Gastroesophageal sphincter (tissue), 4 donors: ENCODE measurements at regions not wholly inside any gene's neighbourhood (a gene's known extent, or its start where the extent isn't known, plus 50 kb on each side); places are given as distances from the start of the nearest gene placed in this dataset.

ENCODE experiments used
- ATAC-seq: fragments of 150-250 bp; one replicate; pipeline ENCODE4 v1.9.1; 2016; ENCODE audit warnings: mild to moderate bottlenecking, moderate library complexity
- H3K27ac ChIP-seq, 4 donors: fragments of 200-600 bp; sonication (generic) in 3 of 4; 1 replicate in 3 of 4; 2 replicates in 1 of 4; pipeline ENCODE4 v1.5.1; 2016 to 2019
- H3K27me3 ChIP-seq: fragments of 200-600 bp; sonication (generic); one replicate; pipeline ENCODE4 v1.5.1; 2019
- H3K36me3 ChIP-seq, 2 donors: fragments of 200-600 bp; sonication (generic); one replicate each; pipeline ENCODE4 v1.5.1; 2019; ENCODE audit warnings: control low read depth in 1 of 2
- H3K4me1 ChIP-seq, 3 donors: fragments of 200-600 bp; sonication (generic); 1 replicate in 2 of 3; 2 replicates in 1 of 3; pipeline ENCODE4 v1.5.1; 2016 to 2019; ENCODE audit warnings: control low read depth in 2 of 3
- H3K4me3 ChIP-seq, 2 donors: fragments of 200-600 bp; sonication (generic); one replicate each; pipeline ENCODE4 v1.5.1; 2019; ENCODE audit warnings: mild to moderate bottlenecking in 1 of 2, moderate library complexity in 1 of 2
- H3K9me3 ChIP-seq, 3 donors: fragments of 200-600 bp; sonication (generic); one replicate each; pipeline ENCODE4 v1.5.1; 2017 to 2019; ENCODE audit warnings: control low read depth in 2 of 3
- EP300 ChIP-seq: sonication (generic); formaldehyde crosslinking; IDR thresholded peaks from one replicate; pipeline ENCODE4 v1.6.1; 2017; ENCODE audit warnings: antibody characterized with exemption, mild to moderate bottlenecking
- POLR2A ChIP-seq, 2 donors: fragments of 450-650 bp; IDR thresholded peaks; one replicate each; pipeline ENCODE4 v1.6.1; 2017; ENCODE audit warnings: antibody characterized with exemption in 2 of 2, mild to moderate bottlenecking in 2 of 2, moderate library complexity in 1 of 2
- POLR2AphosphoS5 ChIP-seq: sonication (generic); formaldehyde crosslinking; IDR thresholded peaks from one replicate; pipeline ENCODE4 v1.6.1; 2017; ENCODE audit warnings: antibody characterized with exemption
- WGBS, 2 donors: methylation state at CpG; one replicate each; pipeline ENCODE4 v1.1.5; 2018; ENCODE audit warnings: low coverage in 1 of 2; 5-methylcytosine and 5-hydroxymethylcytosine counted together
- TF ChIP-seq, protein P1 (sequence below), 4 experiments: fragments of 200-600 bp in 2 of 4; fragments of 450-650 bp in 2 of 4; sonication (generic) in 1 of 4; IDR thresholded peaks; one replicate each; pipeline ENCODE4 v1.5.1; 2017 to 2019; ENCODE audit warnings: antibody characterized with exemption in 4 of 4, mild to moderate bottlenecking in 2 of 4, moderate library complexity in 2 of 4

DNA sequence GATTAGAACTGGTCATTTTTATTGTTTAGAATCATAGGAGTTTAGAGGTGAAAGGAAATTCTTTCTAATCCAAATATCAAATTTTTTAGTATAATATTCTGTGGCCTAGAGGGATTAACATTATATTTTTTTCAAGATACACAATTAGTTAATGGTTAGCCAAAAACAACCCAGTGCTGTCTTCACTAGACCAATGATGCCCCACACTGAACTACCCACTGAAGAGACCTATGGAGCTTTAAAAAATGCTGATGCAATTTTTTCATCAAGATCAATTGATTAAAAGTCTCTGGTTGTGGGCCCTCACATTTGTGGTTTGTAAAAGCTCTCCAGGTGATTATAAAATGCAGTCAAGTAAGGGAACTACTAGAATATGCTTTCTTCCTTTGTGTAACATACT, 274.1 kb upstream of the C9orf72 start:
- Histone ChIP-seq H3K4me1 (no peaks in the 10 kb centered on the region), H3K4me3 (no peak overlapping the region), H3K36me3 (no peaks in the 10 kb centered on the region), H3K27ac (no peak overlapping the region), H3K27me3 (no peaks in the 10 kb centered on the region), H3K9me3 (no peaks in the 10 kb centered on the region)
- TF ChIP-seq POLR2AphosphoS5 (no peak), POLR2A (IDR thresholded peaks at IDR 0.05) (no peak), EP300 (no peak)
- TF ChIP-seq, protein P1, sequence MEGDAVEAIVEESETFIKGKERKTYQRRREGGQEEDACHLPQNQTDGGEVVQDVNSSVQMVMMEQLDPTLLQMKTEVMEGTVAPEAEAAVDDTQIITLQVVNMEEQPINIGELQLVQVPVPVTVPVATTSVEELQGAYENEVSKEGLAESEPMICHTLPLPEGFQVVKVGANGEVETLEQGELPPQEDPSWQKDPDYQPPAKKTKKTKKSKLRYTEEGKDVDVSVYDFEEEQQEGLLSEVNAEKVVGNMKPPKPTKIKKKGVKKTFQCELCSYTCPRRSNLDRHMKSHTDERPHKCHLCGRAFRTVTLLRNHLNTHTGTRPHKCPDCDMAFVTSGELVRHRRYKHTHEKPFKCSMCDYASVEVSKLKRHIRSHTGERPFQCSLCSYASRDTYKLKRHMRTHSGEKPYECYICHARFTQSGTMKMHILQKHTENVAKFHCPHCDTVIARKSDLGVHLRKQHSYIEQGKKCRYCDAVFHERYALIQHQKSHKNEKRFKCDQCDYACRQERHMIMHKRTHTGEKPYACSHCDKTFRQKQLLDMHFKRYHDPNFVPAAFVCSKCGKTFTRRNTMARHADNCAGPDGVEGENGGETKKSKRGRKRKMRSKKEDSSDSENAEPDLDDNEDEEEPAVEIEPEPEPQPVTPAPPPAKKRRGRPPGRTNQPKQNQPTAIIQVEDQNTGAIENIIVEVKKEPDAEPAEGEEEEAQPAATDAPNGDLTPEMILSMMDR (IDR thresholded peaks at IDR 0.05): no peak
- ATAC-seq: no peak

- Histone ChIP-seq H3K9me3 (no peaks in the 10 kb centered on the region), H3K4me3 (no peak overlapping the region), H3K27ac (no peak overlapping the region), H3K27me3 (no peaks in the 10 kb centered on the region), H3K36me3 (no peaks in the 10 kb centered on the region), H3K4me1 (no peaks in the 10 kb centered on the region)
- TF ChIP-seq POLR2A (IDR thresholded peaks at IDR 0.05): no peak
- no peak for TF ChIP-seq POLR2AphosphoS5
- no peak for TF ChIP-seq EP300
- TF ChIP-seq, protein P1 (IDR thresholded peaks at IDR 0.05): no peak
- 83 to 100% methylated on average over 1 of the region's 1 CpG for WGBS, 2 donors
- ATAC-seq: no peak
These were observed 274.5 kb upstream of the C9orf72 start for GRCh38 chr9:27847818-27848217.

DNA sequence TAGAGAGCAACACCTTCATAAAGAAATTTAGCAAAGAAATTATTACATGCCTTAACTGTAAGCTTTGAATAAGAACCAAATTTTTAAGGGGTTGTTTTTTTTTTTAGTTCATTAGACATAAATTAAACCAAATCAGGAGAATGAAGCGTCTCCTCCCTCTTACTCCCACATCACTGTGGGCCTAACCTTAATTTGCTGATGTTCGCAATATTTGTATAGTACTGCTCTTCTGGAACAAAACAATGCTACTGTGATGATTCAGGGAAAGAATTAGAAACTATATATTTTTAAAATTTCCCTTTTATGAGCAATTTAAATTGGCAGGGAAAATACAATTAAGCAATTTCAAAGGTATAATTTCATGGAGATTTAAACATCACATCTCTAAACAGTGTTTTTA, 275.0 kb upstream of the C9orf72 start:
- no peaks in the 10 kb centered on the region for H3K27me3 ChIP-seq
- no peaks in the 10 kb centered on the region for H3K9me3 ChIP-seq
- ATAC-seq: no peak
- WGBS, 2 donors: 88 to 89% methylated on average over 2 of the region's 2 CpGs
- H3K36me3 ChIP-seq: no peaks in the 10 kb centered on the region
- TF ChIP-seq, protein P1 (IDR thresholded peaks at IDR 0.05): no peak
- TF ChIP-seq EP300 (no peak), POLR2AphosphoS5 (no peak), POLR2A (IDR thresholded peaks at IDR 0.05) (no peak)
- no peaks in the 10 kb centered on the region for H3K4me1 ChIP-seq
- no peak overlapping the region for H3K27ac ChIP-seq
- no peak overlapping the region for H3K4me3 ChIP-seq

GRCh38 chr9:27851858-27852257, 278.6 kb upstream of the C9orf72 start:
- Histone ChIP-seq H3K36me3 (no peaks in the 10 kb centered on the region), H3K9me3 (no peaks in the 10 kb centered on the region), H3K27me3 (no peaks in the 10 kb centered on the region), H3K4me1 (no peaks in the 10 kb centered on the region), H3K27ac (no peak overlapping the region), H3K4me3 (no peak overlapping the region)
- ATAC-seq: no peak
- TF ChIP-seq, protein P1 (IDR thresholded peaks at IDR 0.05): no peak
- TF ChIP-seq POLR2AphosphoS5: no peak
- 57 to 100% methylated on average over 1 of the region's 1 CpG for WGBS, 2 donors

DNA sequence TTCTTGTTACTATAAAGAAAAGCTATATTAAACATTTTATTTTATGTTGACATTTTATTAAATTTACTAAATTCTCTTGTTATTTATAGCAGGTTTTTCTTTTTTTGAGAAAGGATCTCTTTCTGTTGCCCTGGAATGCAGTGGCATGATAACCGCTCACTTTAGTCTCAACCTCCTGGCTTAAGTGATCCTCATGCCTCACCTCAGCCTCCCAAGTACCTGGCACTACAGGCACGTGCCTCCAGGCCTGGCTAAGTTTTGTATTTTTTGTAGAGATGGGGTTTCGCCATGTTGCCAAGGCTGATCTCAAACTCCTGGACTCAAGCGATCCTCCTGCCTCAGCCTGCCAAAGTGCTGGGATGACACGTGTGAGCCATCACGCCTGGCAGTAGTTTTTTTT, 280.2 kb upstream of the C9orf72 start:
- Histone ChIP-seq H3K4me1 (no peaks in the 10 kb centered on the region), H3K9me3 (no peaks in the 10 kb centered on the region), H3K27me3 (no peaks in the 10 kb centered on the region), H3K4me3 (no peak overlapping the region), H3K27ac (no peak overlapping the region), H3K36me3 (no peaks in the 10 kb centered on the region)
- TF ChIP-seq EP300: no peak
- TF ChIP-seq POLR2AphosphoS5: no peak
- no peak for TF ChIP-seq POLR2A (IDR thresholded peaks at IDR 0.05)
- TF ChIP-seq, protein P1 (IDR thresholded peaks at IDR 0.05): no peak
- ATAC-seq: no peak
- WGBS, 2 donors: 57 to 80% methylated on average over 1 to 5 of the region's 6 CpGs
